ENCODE measurements at regions not wholly inside any gene's neighbourhood (a gene's known extent, or its start where the extent isn't known, plus 50 kb on each side); places are given as distances from the start of the nearest gene placed in this dataset.

GRCh38 chr13:76225815-76226489 lies 589.8 kb downstream of the LMO7 start:
- DNase-seq (ENCODE audit: low read depth in 2 of 3, low spot score in 1 of 3) = no peak

- no peak for DNase-seq (ENCODE audit: low read depth in 2 of 3, low spot score in 1 of 3)
Measured at GRCh38 chr13:76223999-76224398, 587.9 kb downstream of the LMO7 start.

GRCh38 chr13:76223565-76223964 lies 587.4 kb downstream of the LMO7 start:
- no peak for DNase-seq (ENCODE audit: low read depth in 2 of 3, low spot score in 1 of 3)

- no peak for DNase-seq (ENCODE audit: low read depth in 2 of 3, low spot score in 1 of 3)
Measured at GRCh38 chr13:76222511-76222910, 586.4 kb downstream of the LMO7 start.

DNA sequence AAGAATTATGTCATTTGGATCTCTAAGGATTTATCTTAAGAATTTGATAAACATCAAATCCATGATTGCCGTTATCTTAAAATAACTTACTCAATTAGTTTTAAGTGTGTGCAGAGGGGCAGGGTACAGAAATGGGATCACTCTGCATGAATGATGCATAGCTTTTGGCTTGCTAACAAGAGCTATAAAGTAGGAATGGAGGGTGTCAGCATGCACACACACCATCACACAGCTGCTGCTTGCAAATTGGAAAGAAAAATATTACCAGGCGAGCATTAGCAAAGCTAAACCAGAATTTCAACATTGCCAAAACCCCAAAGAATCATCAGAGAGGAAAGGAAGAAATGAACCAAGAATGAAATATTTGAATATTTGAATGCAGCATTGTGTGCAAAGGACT lies 580.6 kb downstream of the LMO7 start:
- DNase-seq (ENCODE audit: low read depth in 2 of 3, low spot score in 1 of 3) = no peak

DNA sequence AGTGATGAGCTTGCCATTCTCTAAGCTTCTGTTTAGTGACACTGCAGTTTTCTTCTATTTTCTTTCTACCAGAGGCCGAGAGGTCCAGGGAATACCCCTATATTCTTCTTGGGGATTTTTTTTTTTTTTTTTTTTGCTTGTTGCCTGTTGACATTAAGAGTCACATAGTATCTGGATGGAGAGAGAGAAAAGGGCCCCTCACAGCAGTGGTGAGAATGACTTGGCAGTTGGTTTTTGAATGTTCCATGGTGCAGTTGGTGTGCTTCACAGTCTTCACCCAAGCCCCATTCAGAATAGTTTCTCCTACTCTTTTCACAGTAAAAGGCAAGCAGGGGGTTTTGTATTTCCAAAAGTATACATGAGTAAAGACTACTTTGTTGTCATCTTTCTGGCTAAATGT lies 577.9 kb downstream of the LMO7 start:
- no peak for DNase-seq (ENCODE audit: low read depth in 2 of 3, low spot score in 1 of 3)

GRCh38 chr13:76213423-76213904 lies 577.3 kb downstream of the LMO7 start:
- no peak for DNase-seq (ENCODE audit: low read depth in 2 of 3, low spot score in 1 of 3)

- no peak for DNase-seq (ENCODE audit: low read depth in 2 of 3, low spot score in 1 of 3)
Measured at GRCh38 chr13:76210262-76210661, 574.1 kb downstream of the LMO7 start.

GRCh38 chr13:76198568-76199163 lies 562.5 kb downstream of the LMO7 start:
- no peak for DNase-seq (ENCODE audit: low read depth in 2 of 3, low spot score in 1 of 3)

DNA sequence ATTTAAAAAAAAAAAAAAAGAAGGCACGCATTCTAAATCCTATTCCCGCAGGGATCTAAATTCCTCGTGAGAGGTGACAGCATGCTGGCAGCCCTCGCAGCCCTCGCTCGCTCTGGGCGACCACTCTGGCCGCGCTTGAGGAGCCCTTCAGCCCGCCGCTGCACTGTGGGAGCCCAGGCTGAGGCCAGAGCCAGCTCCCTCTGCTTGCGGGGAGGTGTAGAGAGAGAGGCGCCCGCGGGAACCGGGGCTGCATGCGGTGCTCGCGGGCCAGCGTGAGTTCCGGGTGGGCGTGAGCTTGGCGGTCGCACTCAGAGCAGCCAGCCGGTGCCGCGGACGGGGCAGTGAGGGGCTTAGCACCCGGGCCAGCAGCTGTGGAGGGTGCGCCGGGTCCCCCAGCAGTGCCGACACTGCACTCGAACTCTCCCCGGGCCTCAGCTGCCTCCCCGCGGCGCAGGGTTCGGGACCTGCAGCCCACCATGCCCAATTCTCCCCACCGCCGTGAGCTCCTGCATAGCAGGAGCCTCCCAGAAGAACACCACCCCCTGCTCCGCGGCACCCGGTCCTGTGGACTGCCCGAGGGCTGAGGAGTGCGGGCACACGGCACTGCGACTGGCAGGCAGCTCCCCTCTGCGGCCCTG lies 553.9 kb downstream of the LMO7 start:
- no peak for DNase-seq (ENCODE audit: low read depth in 2 of 3, low spot score in 1 of 3)

GRCh38 chr13:76175961-76176725 lies 540.0 kb downstream of the LMO7 start:
- DNase-seq (ENCODE audit: low read depth in 2 of 3, low spot score in 1 of 3) = no peak

DNA sequence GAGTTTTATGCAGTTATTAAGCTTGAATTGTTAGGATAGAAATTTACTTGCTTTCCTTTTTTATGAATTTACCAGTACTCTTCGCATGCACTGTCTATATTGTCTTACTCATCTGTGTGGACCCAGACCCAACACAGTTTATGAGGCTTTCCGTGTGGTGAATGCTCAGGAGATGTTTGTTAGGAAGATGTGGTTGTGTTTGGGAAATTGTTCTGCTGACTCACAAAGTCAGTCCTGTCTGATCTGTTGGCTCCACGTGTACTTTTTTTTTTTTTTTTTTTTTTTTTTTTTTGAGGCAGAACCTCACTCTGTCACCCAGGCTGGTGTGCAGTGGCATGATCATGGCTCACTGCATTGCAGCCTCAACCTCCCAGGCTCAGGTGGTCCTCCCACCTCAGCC lies 532.5 kb downstream of the LMO7 start:
- DNase-seq (ENCODE audit: low read depth in 2 of 3, low spot score in 1 of 3) = no peak

- DNase-seq (ENCODE audit: low read depth in 2 of 3, low spot score in 1 of 3) = no peak
Measured at GRCh38 chr13:76164290-76164689, 528.2 kb downstream of the LMO7 start.

DNA sequence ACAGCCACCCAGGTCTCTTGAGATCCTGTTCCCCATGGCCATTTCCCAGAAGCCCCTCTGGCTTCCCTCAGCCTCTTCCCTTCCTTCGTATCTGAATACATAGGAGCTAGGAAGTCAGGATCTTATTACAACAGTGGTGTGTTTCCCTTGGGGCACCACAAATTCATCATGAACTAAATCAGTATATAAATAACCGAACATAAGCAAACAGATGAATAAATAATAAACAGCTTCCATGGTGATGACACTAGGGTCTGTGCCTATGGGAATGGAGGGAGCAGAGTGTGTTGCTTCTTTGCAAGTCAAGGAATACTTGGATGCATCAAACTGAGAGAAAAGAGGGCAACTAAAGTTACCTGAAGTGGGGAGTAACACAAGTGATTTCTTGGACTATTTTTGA lies 527.6 kb downstream of the LMO7 start:
- DNase-seq (ENCODE audit: low read depth in 2 of 3, low spot score in 1 of 3) = no peak

- no peak for DNase-seq (ENCODE audit: low read depth in 2 of 3, low spot score in 1 of 3)
Measured at GRCh38 chr13:76160961-76161925, 525.1 kb downstream of the LMO7 start.

DNA sequence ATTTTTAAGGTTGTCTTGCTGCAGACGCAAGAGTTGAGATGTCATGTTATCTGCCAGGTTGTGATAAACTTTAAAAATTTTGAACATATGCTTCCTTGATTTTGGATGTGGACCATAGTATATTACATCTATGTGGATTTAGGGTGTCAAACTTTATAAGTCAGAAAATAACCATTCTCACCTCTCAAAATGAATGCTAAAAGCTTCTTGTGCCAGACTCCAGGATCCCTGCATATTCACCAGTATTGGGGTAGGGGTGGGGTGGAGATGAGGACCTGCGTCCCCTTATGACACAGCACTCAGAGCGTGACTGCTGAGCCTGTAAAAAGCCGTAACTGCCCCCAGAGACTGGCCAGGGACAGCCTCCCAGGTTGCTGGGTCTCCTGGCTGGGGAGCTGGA lies 524.4 kb downstream of the LMO7 start:
- no peak for DNase-seq (ENCODE audit: low read depth in 2 of 3, low spot score in 1 of 3)

- no peak for DNase-seq (ENCODE audit: low read depth in 2 of 3, low spot score in 1 of 3)
Measured at GRCh38 chr13:76157926-76158325, 521.8 kb downstream of the LMO7 start.

DNA sequence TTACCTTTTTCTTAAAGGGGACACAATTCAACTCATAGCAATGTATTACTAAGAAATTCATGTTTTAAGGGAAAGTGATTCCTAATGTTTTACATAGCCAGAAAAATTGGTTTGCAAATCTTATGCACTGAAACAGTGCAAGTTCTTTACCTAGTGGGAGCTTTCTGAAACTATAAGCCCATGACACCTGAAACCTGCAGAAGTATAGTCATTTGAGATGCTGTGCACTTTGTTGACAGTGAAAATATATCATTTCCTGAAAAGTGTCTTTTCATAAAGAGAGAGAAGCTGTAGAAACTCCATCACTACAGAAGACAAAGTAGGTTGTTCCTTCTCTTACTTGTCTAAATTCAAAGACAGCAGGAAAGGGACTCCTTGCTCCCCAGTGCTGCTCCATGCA lies 517.1 kb downstream of the LMO7 start:
- no peak for DNase-seq (ENCODE audit: low read depth in 2 of 3, low spot score in 1 of 3)

DNA sequence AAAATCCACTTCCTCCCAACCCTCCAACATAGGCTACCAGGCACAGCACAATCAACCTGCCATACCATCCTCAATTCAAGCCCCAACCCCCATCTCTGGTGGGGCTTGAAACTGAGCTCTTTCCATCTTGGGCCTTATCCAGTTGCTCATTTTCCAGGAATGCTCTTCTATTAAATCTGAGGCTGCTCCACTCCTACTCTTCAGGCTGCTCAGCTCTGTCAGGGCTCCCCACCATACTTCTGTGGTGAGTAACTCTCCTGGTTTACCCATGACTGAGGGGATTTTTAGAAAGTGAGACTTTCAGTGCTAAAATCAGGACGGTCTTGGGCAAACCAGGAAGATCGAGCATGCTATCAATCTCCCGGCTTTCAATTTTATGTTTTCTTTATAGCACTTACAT lies 512.8 kb downstream of the LMO7 start:
- DNase-seq (ENCODE audit: low read depth in 2 of 3, low spot score in 1 of 3) = no peak

- DNase-seq (ENCODE audit: low read depth in 2 of 3, low spot score in 1 of 3) = no peak
Measured at GRCh38 chr13:76148374-76148773, 512.2 kb downstream of the LMO7 start.

GRCh38 chr13:76132532-76132931 lies 496.4 kb downstream of the LMO7 start:
- no peak for DNase-seq (ENCODE audit: low read depth in 2 of 3, low spot score in 1 of 3)
